Choroid plexus epithelial cell (primary cell): ENCODE measurements at regions not wholly inside any gene's neighbourhood (a gene's known extent, or its start where the extent isn't known, plus 50 kb on each side); places are given as distances from the start of the nearest gene placed in this dataset.

Source experiments
- DNase-seq: peaks from one replicate; pipeline ENCODE4 v3.0.0-alpha.2; 2010; ENCODE audit warnings: low read depth
- H3K4me3 ChIP-seq: 2 replicates; pipeline ENCODE4 v1.5.1; 2011; ENCODE audit warnings: low read depth, mild to moderate bottlenecking, control low read depth, low read length, moderate library complexity
- TF ChIP-seq, protein P1 (sequence below): conservative IDR thresholded peaks from 2 replicates; pipeline ENCODE4 v1.5.1; 2011; ENCODE audit warnings: low read depth, mild to moderate bottlenecking, control low read depth, inconsistent platforms, low read length, moderate library complexity

GRCh38 chr6:151154418-151154817 is 85.3 kb upstream of the AKAP12 start:
- no peak overlapping the region for H3K4me3 ChIP-seq
- TF ChIP-seq, protein P1, sequence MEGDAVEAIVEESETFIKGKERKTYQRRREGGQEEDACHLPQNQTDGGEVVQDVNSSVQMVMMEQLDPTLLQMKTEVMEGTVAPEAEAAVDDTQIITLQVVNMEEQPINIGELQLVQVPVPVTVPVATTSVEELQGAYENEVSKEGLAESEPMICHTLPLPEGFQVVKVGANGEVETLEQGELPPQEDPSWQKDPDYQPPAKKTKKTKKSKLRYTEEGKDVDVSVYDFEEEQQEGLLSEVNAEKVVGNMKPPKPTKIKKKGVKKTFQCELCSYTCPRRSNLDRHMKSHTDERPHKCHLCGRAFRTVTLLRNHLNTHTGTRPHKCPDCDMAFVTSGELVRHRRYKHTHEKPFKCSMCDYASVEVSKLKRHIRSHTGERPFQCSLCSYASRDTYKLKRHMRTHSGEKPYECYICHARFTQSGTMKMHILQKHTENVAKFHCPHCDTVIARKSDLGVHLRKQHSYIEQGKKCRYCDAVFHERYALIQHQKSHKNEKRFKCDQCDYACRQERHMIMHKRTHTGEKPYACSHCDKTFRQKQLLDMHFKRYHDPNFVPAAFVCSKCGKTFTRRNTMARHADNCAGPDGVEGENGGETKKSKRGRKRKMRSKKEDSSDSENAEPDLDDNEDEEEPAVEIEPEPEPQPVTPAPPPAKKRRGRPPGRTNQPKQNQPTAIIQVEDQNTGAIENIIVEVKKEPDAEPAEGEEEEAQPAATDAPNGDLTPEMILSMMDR: no peak
- peak; percentile 71 for DNase-seq

- DNase-seq: no peak
- no peak overlapping the region for H3K4me3 ChIP-seq
- TF ChIP-seq, protein P1: no peak
Observed at GRCh38 chr6:151155095-151155494, 84.7 kb upstream of the AKAP12 start.

DNA sequence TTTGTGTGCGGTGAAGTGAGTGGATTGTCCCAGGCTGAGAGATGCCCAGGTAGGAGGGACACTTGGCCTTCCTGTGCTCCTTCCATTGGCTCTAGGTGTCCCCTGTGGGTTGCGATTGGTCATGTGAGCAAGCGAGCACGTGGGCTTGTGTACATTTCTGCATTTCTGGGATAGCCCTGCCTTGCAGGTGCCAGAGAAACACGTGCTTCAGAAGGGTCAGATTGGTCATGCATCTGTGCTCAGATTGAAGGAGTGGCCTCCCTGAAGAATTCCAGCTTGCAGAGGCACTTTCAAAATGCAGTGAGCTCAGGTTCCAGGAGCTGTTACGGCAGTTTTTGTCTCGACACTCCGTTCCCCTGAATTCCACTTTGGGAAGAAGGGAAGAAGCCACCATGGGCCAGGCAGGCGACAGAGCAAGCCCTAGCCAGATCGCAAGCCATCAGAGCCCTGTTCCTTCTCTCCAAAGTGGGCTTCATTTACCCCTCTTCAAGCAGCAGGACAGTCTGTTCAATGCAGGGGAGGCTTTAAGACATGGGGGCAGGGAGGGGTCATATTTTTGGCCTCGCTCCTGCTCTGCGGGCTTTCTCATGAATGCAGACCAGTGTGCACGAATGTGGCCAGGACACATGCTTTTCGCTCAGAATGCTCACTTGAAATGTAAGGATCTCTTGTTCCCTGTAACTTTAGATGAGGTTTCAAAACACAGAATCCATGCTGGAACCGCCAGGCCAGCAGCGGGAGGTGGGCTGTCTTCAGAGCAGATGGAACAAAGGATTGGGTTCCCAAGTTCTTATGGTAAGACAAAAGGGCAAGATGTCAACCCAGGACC is 78.6 kb upstream of the AKAP12 start:
- H3K4me3 ChIP-seq: peak overlapping the region; percentile 37
- TF ChIP-seq, protein P1: no peak
- peak; percentile 80 for DNase-seq

GRCh38 chr6:151164383-151164782 is 75.4 kb upstream of the AKAP12 start:
- TF ChIP-seq, protein P1: no peak
- no peak overlapping the region for H3K4me3 ChIP-seq
- DNase-seq: no peak

GRCh38 chr6:151166180-151166579 is 73.6 kb upstream of the AKAP12 start:
- TF ChIP-seq, protein P1: no peak
- no peak for DNase-seq
- no peak overlapping the region for H3K4me3 ChIP-seq

DNA sequence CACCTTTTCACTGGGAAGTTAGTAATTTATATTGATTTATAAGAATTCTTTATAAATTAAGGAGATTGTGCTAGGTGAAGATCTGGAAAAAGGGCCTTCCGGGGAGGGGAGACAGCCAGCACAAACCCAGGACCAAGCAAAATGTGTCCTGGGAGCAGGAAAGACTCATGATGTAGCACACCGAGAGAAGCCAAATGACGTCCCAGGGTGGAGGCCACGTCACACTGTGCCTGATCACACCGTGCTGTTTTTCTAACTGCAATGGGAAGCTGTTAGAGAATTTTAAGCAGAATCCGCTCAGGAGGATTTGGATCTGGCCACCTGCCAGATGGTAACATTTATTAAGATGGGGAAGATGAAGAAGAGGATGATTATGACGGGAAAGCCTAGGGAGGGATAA is 72.7 kb upstream of the AKAP12 start:
- TF ChIP-seq, protein P1: no peak
- no peak overlapping the region for H3K4me3 ChIP-seq
- DNase-seq: no peak
